Vagina (tissue), 2 donors: ENCODE measurements at regions not wholly inside any gene's neighbourhood (a gene's known extent, or its start where the extent isn't known, plus 50 kb on each side); places are given as distances from the start of the nearest gene placed in this dataset.
A peak's percentile ranks its signal among the peaks of the same experiment; 100 is the strongest.

Experiments
- DNase-seq, 2 donors: peaks; one replicate each; pipeline ENCODE4 v3.0.0-alpha.2; 2017; ENCODE audit errors: extremely low spot score in 2 of 2
- H3K27ac ChIP-seq: fragments of 200-600 bp; sonication (generic); one replicate; pipeline ENCODE4 v1.5.1; 2019
- H3K27me3 ChIP-seq: fragments of 200-600 bp; sonication (generic); one replicate; pipeline ENCODE4 v1.5.1; 2019
- H3K36me3 ChIP-seq, 2 donors: fragments of 200-600 bp; sonication (generic); one replicate each; pipeline ENCODE4 v1.5.1; 2017 to 2019
- H3K4me1 ChIP-seq: fragments of 200-600 bp; sonication (generic); one replicate; pipeline ENCODE4 v1.5.1; 2019
- H3K4me3 ChIP-seq, 2 donors: fragments of 200-600 bp; sonication (generic); 1 replicate in 1 of 2; 2 replicates in 1 of 2; pipeline ENCODE4 v1.5.1; 2016 to 2019
- H3K9me3 ChIP-seq: fragments of 200-600 bp; sonication (generic); one replicate; pipeline ENCODE4 v1.5.1; 2019
- CTCF ChIP-seq, 3 experiments: fragments of 450-650 bp in 2 of 3; fragments of 200-600 bp in 1 of 3; sonication (generic) in 1 of 3; IDR thresholded peaks; one replicate each; pipeline ENCODE4 v1.5.1; 2017 to 2019; ENCODE audit warnings: antibody characterized with exemption in 3 of 3, mild to moderate bottlenecking in 2 of 3, moderate library complexity in 2 of 3
- POLR2A ChIP-seq, 2 donors: fragments of 450-650 bp; IDR thresholded peaks; one replicate each; pipeline ENCODE4 v1.6.1; 2017; ENCODE audit warnings: antibody characterized with exemption in 2 of 2, mild to moderate bottlenecking in 2 of 2, moderate library complexity in 2 of 2
- POLR2AphosphoS5 ChIP-seq, 2 donors: sonication (generic); formaldehyde crosslinking; IDR thresholded peaks; one replicate each; pipeline ENCODE4 v1.9.0; 2017; ENCODE audit warnings: antibody characterized with exemption in 2 of 2, mild to moderate bottlenecking in 2 of 2, low read depth in 1 of 2; ENCODE audit not compliant: insufficient read depth in 1 of 2
- intact Hi-C: fragments of 100-400 bp; cut with DNase I; formaldehyde crosslinking; loops from one replicate; pipeline ENCODE4 v1.15.1; 2023

- H3K9me3 ChIP-seq = peaks cover 9% of the 10 kb centered on the region
- no peaks in the 10 kb centered on the region for H3K36me3 ChIP-seq
- DNase-seq = peak in 1 of 2 donors; percentile 54
- H3K4me1 ChIP-seq = no peaks in the 10 kb centered on the region
- intact Hi-C loops = no loop called here
- no peaks in the 10 kb centered on the region for H3K27me3 ChIP-seq
- no peak for TF ChIP-seq CTCF (IDR thresholded peaks at IDR 0.05)
- TF ChIP-seq POLR2A (IDR thresholded peaks at IDR 0.05) = no peak
- no peak overlapping the region for H3K27ac ChIP-seq
- no peak overlapping the region for H3K4me3 ChIP-seq
Observed at GRCh38 chr1:4309676-4310320, 344.6 kb upstream of the AJAP1 start.

- H3K4me3 ChIP-seq = no peak overlapping the region
- no peaks in the 10 kb centered on the region for H3K36me3 ChIP-seq
- intact Hi-C loops = no loop called here
- H3K27ac ChIP-seq = no peak overlapping the region
- H3K4me1 ChIP-seq = no peaks in the 10 kb centered on the region
- no peaks in the 10 kb centered on the region for H3K27me3 ChIP-seq
- TF ChIP-seq CTCF (IDR thresholded peaks at IDR 0.05) (no peak), POLR2A (IDR thresholded peaks at IDR 0.05) (no peak), POLR2AphosphoS5 (IDR thresholded peaks at IDR 0.05; ENCODE audit: insufficient read depth in 1 of 2, low read depth in 1 of 2) (no peak)
- DNase-seq = no peak
- H3K9me3 ChIP-seq = peaks cover 9% of the 10 kb centered on the region
Observed at GRCh38 chr1:4310396-4310923, 343.9 kb upstream of the AJAP1 start.

GRCh38 chr1:4312024-4312423 is 342.4 kb upstream of the AJAP1 start:
- no peak for TF ChIP-seq POLR2AphosphoS5 (IDR thresholded peaks at IDR 0.05; ENCODE audit: insufficient read depth in 1 of 2, low read depth in 1 of 2)
- no peak for TF ChIP-seq CTCF (IDR thresholded peaks at IDR 0.05)
- no peaks in the 10 kb centered on the region for H3K36me3 ChIP-seq
- H3K27me3 ChIP-seq = no peaks in the 10 kb centered on the region
- intact Hi-C loops = no loop called here
- DNase-seq = no peak
- no peak overlapping the region for H3K4me3 ChIP-seq
- H3K27ac ChIP-seq = no peak overlapping the region
- peaks cover 9% of the 10 kb centered on the region for H3K9me3 ChIP-seq
- H3K4me1 ChIP-seq = no peaks in the 10 kb centered on the region

DNA sequence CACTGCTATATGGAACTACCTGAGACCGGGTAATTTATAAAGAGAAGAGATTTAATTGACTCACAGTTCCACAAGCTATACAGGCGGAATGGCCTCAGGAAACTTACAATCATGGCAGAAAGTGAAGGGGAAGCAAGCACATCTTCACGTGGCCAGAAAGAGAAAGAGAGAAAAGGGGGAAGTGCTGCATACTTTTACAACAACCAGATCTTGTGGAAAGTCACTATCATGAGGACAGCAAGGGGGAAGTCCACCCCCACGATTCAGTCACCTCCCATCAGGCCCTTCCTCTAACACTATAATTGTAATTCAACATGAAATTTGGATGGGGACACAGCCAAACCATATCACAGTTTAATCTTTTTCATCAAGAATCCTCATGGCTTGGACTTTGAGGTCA is 339.2 kb upstream of the AJAP1 start:
- no peaks in the 10 kb centered on the region for H3K27me3 ChIP-seq
- peaks cover 9% of the 10 kb centered on the region for H3K9me3 ChIP-seq
- intact Hi-C loops = no loop called here
- no peak for DNase-seq
- no peaks in the 10 kb centered on the region for H3K36me3 ChIP-seq
- H3K4me3 ChIP-seq = no peak overlapping the region
- H3K27ac ChIP-seq = no peak overlapping the region
- H3K4me1 ChIP-seq = no peaks in the 10 kb centered on the region
- TF ChIP-seq CTCF (IDR thresholded peaks at IDR 0.05) (no peak), POLR2A (IDR thresholded peaks at IDR 0.05) (no peak), POLR2AphosphoS5 (IDR thresholded peaks at IDR 0.05; ENCODE audit: insufficient read depth in 1 of 2, low read depth in 1 of 2) (no peak)

DNA sequence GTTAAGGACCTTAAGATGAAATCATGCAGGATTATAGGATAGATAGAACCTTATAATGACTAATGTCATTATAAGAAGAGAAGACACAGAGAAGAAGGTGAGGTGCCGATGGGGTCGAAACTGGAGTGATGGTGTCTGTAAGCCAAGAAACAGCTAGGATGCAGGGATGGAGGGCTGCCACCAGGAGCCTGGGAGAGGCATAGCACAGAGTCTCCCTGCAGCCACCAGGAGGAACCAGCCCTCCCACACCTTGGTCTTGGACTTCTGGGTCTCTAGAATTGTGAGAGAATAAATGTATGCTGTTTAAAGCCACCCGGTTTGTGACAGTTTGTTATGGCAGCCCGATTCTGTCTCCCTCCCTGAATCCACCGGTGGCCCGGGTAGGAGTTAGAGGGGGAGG is 337.2 kb upstream of the AJAP1 start:
- Histone ChIP-seq H3K27me3 (no peaks in the 10 kb centered on the region), H3K27ac (no peak overlapping the region), H3K36me3 (no peaks in the 10 kb centered on the region), H3K9me3 (peaks cover 9% of the 10 kb centered on the region), H3K4me3 (no peak overlapping the region), H3K4me1 (no peaks in the 10 kb centered on the region)
- intact Hi-C loops = no loop called here
- DNase-seq = no peak
- no peak for TF ChIP-seq POLR2AphosphoS5 (IDR thresholded peaks at IDR 0.05; ENCODE audit: insufficient read depth in 1 of 2, low read depth in 1 of 2)
- TF ChIP-seq CTCF (IDR thresholded peaks at IDR 0.05) = no peak
- TF ChIP-seq POLR2A (IDR thresholded peaks at IDR 0.05) = no peak
